HG02885 (cell line): ENCODE measurements at regions not wholly inside any gene's neighbourhood (a gene's known extent, or its start where the extent isn't known, plus 50 kb on each side); places are given as distances from the start of the nearest gene placed in this dataset.

Experiments
- ATAC-seq: cut with Tn5 transposase; IDR thresholded peaks from one replicate; pipeline ENCODE4 v1.9.1; 2021; ENCODE audit warnings: mild to moderate bottlenecking; ENCODE audit not compliant: unreplicated experiment, poor library complexity

DNA sequence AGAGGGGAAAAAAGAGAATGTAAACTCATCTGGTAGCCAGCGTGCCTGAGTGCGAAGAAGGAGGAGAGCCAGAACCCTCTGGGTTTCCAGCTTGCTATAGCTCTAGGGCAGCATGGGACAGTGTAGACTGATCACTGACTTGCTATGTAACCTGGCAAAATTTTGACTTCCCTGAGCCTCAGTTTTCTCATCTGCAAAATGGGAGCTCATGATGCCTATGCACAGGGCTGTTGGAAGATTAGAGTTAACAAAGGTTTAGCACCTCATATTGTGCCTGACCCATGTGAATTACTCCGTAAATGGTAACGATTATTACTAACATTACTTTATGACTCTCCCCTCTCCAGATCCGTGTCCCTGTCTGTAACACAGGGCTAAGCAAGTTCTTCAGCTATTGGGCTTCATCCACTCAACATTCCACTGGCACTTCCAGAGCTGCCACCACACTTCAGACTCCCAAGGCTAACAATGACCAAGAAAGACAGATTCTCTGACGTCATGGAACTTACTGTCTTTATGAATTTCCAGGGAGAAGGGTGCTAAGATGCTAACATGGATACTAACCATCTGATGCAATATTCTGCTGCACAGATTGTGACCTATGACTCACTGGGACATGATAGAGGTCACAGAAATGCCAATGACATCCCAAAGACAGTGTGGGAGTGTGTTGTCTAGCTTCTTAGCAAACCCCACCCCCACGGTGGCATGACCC lies 195.2 kb downstream of the TRIM29 start:
- ATAC-seq = no peak

DNA sequence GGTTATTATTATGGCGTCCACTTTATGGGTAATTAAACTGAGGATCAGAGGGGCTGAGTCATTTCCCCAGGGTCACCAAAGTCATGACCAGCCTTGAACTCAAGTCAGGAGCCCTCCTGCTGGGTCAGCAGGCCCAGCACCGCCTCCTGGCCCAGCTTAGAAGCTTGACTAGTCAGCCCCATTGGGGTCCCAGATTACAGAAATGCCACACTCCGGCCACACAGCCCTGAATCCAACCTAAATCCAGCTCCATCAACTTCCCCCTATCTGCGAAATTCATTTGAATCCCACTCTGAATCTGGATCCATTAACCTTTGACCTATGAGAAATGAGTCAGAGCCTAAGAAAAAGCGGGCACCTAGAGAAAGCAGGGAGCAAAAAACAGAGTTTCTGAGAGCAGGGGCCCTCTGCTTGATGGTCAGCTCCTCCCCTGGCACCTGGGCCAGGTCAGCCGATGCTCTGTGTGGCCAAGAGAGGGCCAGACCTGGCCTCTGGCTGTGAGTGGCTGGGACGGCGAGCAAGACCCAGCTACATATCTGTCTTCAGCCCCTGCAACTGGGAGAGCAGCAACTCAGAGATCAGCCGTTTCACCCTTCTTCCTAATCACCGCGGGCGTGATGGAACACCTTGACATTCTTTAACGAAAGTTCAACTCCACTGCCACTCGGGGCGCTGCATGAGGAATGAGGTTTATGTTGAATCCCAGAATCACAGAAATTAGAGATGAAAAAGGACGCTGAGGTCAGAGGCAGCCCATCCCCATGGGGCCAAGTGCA lies 196.1 kb downstream of the TRIM29 start:
- no peak for ATAC-seq

GRCh38 chr11:119941171-119941570 lies 196.7 kb downstream of the TRIM29 start:
- ATAC-seq = no peak

DNA sequence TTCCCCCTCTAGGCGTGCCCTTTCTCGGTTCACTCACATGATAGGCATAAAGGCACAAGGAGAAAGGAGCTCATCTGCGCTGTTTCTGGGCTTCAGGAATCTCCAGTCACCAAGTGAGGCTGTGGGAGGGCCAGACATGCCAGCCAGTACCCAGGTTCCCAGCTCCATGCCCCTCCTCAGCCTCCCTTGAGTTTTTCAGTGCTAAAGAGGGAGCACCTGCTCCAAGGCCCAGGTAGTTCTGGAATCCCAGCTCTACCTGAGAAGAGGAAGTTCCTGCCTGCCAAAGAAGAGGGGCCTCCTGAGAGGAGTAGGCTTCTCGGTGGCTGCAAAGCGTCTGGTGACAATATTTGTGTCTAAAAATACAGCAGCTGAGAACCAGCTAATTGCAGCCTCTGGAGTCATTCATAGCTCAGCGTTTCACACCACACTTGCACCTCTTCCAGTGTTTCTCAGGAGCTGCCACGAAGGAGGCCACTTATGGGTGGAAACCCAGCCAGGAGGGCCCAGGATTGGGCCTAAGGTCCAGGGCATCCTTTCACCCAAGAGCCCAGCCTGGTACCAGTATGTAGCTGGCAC lies 197.4 kb downstream of the TRIM29 start:
- ATAC-seq = no peak

- ATAC-seq = no peak
These were observed 200.5 kb downstream of the TRIM29 start for GRCh38 chr11:119937412-119937811.

- ATAC-seq = no peak
These were observed 201.5 kb downstream of the TRIM29 start for GRCh38 chr11:119936426-119936825.

- no peak for ATAC-seq
These were observed 202.5 kb downstream of the TRIM29 start for GRCh38 chr11:119935349-119935925.

DNA sequence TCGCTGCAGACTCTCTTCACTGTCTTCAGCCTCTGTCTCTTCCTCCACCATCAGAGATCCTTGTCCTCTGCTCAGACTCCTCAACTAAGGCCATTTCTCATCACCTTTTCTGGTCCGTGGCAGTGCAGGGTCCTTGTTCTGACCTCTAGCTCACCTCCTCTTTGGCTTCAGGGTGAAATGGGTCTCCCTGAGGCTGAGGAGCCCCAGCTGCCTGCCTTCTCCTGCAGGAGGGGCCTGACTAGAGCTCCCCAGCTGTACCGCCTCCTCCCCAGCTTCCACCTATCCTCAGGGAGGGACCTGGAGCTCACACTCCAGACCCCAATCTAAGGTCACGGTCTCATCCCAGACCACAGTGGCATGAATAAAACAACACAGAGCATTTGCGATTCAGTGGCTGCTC lies 203.0 kb downstream of the TRIM29 start:
- no peak for ATAC-seq

DNA sequence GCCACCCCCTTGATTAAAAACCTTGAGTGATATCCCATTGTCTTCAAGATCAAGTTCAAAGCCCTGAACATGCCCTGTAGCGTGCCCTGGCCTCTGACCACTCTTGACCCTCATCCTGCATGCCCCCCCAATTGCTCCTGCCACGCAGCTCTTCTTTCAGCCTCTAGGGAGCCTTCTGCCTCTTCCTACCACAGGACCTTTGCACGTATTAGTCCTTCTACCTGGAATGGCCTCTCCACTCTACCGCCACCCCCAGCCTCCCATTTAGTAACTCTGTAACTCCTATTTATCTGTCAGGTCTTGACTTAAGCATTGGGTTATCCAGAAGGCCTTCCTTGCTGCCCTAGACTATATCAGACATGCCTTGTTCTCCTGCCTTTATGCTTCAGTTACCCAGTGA lies 203.6 kb downstream of the TRIM29 start:
- no peak for ATAC-seq

DNA sequence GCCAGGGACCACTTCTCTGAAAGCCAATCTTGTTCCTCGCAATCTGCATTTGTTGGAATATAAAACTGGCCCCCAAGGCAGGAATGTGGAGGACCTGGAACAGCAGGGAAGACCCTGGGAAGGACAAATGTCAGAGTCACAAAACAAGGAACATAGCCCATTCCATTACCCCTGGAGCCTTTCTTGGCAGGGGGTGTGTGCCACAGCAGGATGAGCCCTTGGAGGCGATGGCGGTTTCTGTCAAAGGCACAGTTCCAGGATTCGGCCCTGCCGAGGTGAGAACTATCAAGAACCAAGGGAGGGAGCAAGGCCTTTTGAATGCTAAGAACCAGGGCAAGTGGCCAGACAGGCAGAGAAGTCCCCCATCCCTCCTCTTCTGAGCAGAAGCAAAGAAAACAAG lies 204.3 kb downstream of the TRIM29 start:
- ATAC-seq = no peak

- ATAC-seq = no peak
These were observed 204.0 kb upstream of the NECTIN1 start for GRCh38 chr11:119932828-119933562.

- no peak for ATAC-seq
These were observed 199.0 kb upstream of the NECTIN1 start for GRCh38 chr11:119928047-119928446.

DNA sequence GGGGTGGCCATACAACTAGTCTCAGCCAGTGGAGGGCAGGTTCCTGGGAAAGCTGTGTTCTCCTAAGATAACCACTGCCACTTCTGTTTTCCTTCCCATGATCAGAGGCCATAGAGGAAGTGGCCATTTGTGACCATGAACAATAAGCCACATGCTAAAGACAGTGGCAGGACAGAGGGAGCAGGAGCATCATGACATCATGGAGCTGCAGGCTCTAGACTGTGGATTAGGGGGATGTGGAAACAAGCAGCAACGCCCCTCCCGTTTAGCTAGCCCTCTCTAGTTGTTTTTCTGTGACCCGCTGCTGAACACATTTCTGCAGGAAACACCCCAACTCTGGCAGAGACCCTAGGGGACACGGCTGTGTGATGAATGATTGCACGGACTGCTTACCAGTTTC lies 195.0 kb upstream of the NECTIN1 start:
- ATAC-seq = no peak

DNA sequence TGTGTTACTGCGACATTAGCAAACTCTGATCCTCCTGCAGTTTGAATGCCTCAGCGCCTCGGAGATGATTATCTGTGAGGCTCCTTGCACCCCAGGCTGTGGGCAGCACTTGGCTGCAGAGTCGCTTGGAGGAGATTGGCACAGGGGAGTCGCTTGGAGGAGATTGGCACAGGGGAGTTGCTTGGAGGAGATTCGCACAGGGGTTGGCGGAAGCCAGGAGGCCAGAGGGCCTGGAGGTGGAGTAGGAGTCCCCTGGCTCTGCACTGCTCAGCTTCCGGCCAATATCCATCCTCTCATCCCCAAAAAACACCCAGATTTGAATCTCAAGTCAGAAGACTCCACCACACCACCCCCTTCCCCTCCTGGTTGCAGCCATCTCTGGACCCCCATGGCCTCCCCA lies 192.6 kb upstream of the NECTIN1 start:
- no peak for ATAC-seq

DNA sequence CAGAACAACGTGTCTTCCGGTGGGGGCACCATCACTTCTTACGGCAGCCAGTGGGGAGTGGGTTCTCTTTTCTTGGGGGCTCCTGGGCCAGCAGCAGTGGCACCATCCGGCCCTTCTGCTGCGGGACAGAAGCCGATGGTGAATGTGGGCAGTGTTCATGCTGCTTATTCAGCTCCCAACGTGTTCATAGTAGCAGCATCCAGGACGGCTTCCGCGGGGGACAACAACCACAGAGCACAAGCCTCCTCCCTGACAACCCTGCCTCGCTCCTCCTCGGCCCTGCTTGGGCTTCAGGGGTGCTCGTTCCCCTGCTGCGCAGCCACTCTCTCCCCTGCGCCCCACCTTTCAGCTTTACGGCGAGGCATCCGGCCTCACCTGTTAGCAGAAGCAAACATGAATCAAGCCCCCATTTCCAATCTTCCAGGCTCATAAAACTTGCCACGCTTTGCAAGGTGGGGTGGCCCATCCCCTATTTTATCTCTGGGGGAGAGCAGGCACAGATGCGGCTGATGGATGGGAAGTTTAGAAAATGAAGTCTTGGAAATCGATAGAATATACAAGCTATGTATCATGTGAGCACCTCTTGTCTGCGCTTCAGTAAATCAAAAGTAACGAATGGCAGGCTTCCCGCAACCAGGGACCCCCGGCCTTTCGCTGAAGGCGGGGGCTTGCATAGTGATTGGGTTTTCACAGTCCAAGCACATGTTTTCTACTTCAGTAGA lies 191.8 kb upstream of the NECTIN1 start:
- ATAC-seq = no peak

GRCh38 chr11:119919656-119920055 lies 190.7 kb upstream of the NECTIN1 start:
- no peak for ATAC-seq

GRCh38 chr11:119918347-119918746 lies 189.3 kb upstream of the NECTIN1 start:
- no peak for ATAC-seq

DNA sequence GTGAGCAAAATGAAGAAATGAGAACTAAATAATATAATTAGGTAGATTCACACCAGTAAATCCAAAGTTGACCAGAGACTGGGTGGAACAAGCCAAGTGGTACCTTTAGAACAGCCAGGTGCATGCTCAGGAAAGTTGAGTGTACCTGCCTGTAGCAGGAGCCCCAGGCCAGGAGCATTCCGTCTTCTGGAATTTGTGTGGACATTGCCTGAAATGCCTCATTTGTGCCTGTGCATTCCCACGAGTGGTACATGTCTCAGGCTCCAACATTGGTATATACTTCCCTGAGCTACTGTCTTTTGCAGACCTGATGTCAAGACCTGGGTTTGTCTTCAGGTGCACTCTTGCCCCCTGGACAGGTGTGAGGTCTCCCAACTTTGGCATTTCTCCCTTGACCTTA lies 187.6 kb upstream of the NECTIN1 start:
- ATAC-seq = no peak

DNA sequence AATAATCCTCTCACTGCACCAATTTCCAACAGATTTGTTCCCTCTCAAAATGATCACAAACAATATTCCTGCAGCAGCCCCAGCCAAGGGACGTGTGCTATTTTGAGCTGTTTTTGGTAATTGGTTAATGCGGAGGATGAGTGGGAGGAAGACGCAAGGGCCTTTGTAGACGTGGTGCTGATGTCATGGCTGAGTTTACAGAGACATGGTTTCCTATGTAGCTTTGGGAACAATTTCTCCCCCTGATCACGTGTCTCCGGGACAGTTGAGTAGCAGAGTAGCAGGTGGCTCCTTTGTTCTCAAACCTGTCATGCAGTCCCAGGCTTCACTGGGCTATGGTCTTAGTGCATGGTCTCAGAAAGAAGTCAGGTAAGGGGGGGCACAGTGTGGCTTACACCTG lies 183.2 kb upstream of the NECTIN1 start:
- no peak for ATAC-seq

DNA sequence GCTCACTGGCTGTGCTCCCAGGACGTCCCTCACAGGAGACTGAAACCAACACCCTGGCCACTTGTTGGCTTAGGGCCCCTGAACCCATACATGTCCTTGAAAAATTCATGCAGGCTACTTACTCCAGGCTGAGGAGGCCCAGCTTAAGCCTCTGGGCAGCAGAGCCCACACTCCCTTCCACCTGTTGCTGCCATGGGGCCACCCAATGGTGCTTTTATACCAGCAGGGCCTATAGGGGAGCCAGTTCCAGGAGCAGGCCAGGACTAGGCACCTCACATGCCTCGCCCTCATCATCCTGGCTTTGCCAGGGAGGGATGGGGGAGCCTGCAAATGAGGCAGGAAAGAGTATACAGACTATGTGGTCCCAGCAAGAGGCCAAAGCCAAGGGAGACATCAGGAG lies 181.7 kb upstream of the NECTIN1 start:
- ATAC-seq = no peak
